ENCODE measurements at regions not wholly inside any gene's neighbourhood (a gene's known extent, or its start where the extent isn't known, plus 50 kb on each side); places are given as distances from the start of the nearest gene placed in this dataset.
"Not testable (repeated sequence)": the region's sequence is repeated elsewhere in the genome, so short reads cannot be mapped to it uniquely, and the experiment has no call there.

GRCh38 chr10:84632866-84633265 is 304.5 kb downstream of the CCSER2 start:
- DNase-seq (ENCODE audit: low read depth): no peak

- DNase-seq (ENCODE audit: low read depth): no peak
These were observed 306.2 kb downstream of the CCSER2 start for GRCh38 chr10:84634636-84635035.

GRCh38 chr10:84650628-84651027 is 322.2 kb downstream of the CCSER2 start:
- not testable (repeated sequence) for DNase-seq (ENCODE audit: low read depth)

GRCh38 chr10:84654671-84655070 is 326.3 kb downstream of the CCSER2 start:
- no peak for DNase-seq (ENCODE audit: low read depth)

- no peak for DNase-seq (ENCODE audit: low read depth)
These were observed 330.6 kb downstream of the CCSER2 start for GRCh38 chr10:84659027-84659426.

- DNase-seq (ENCODE audit: low read depth): no peak
These were observed 331.4 kb downstream of the CCSER2 start for GRCh38 chr10:84659497-84660439.

- DNase-seq (ENCODE audit: low read depth): no peak
These were observed 332.2 kb downstream of the CCSER2 start for GRCh38 chr10:84660450-84661159.

- DNase-seq (ENCODE audit: low read depth): no peak
These were observed 336.8 kb downstream of the CCSER2 start for GRCh38 chr10:84665211-84665610.

GRCh38 chr10:84665883-84666463 is 337.6 kb downstream of the CCSER2 start:
- DNase-seq (ENCODE audit: low read depth): no peak

- no peak for DNase-seq (ENCODE audit: low read depth)
These were observed 339.9 kb downstream of the CCSER2 start for GRCh38 chr10:84668186-84668763.

GRCh38 chr10:84675060-84675459 is 346.7 kb downstream of the CCSER2 start:
- no peak for DNase-seq (ENCODE audit: low read depth)

GRCh38 chr10:84676536-84676935 is 348.1 kb downstream of the CCSER2 start:
- no peak for DNase-seq (ENCODE audit: low read depth)

GRCh38 chr10:84681781-84682180 is 353.4 kb downstream of the CCSER2 start:
- no peak for DNase-seq (ENCODE audit: low read depth)

- no peak for DNase-seq (ENCODE audit: low read depth)
These were observed 355.2 kb downstream of the CCSER2 start for GRCh38 chr10:84683550-84683949.

GRCh38 chr10:84683980-84684740 is 355.8 kb downstream of the CCSER2 start:
- no peak for DNase-seq (ENCODE audit: low read depth)

- DNase-seq (ENCODE audit: low read depth): no peak
These were observed 356.8 kb downstream of the CCSER2 start for GRCh38 chr10:84685047-84685660.

GRCh38 chr10:84693006-84693405 is 364.6 kb downstream of the CCSER2 start:
- DNase-seq (ENCODE audit: low read depth): no peak

GRCh38 chr10:84695902-84696301 is 367.5 kb downstream of the CCSER2 start:
- no peak for DNase-seq (ENCODE audit: low read depth)

GRCh38 chr10:84696610-84697009 is 368.2 kb downstream of the CCSER2 start:
- DNase-seq (ENCODE audit: low read depth): no peak

- no peak for DNase-seq (ENCODE audit: low read depth)
These were observed 370.6 kb downstream of the CCSER2 start for GRCh38 chr10:84698989-84699388.
